CD1c-positive myeloid dendritic cell (primary cell): ENCODE measurements at regions not wholly inside any gene's neighbourhood (a gene's known extent, or its start where the extent isn't known, plus 50 kb on each side); places are given as distances from the start of the nearest gene placed in this dataset.

Source experiments
- DNase-seq: peaks from one replicate; pipeline ENCODE4 v3.0.0-alpha.2; 2016; ENCODE audit errors: extremely low spot score

DNA sequence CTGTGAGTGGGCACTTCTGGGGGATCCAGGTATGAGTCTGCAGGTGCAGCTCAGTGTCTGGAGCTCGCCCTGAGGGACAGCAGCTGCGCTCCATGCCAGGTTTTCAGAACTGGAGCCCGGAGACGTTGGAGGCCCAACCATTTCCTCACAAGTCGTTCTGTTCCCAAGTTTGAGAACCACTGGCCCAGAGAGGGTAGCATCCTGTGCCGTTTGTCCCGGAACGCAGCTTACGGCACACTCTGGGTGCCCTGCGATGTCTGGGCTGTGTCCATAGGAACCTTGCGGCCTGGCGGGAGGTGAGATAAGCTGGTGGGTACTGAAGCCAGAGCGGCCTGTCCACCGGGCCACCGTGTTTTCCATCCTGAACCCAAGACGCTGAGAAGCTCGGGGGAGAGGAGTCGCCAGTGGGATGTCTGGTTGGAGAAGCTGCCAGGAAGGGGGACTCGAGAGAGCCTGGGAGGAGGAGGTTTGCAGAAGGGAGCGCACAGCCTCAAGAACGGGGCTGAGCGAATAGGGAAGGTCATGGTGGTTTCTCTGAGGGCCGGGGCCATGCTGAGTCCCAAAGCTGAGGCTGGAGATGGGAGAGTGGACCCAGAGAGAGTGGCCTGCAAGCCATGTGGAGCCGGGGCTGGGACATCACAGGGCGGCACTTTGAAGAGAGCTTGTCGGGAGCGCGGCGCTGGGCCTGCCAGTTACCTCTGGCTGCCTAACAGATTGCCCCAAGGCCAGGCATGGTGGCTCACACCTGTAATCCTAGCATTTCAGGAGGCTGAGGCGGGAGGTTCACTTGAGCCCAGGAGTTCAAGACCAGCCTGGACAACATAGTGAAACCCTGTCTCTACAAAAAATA lies 211.0 kb upstream of the GSE1 start:
- no peak for DNase-seq

- DNase-seq: peak; percentile 12
Observed at GRCh38 chr16:85402910-85403692, 210.0 kb upstream of the GSE1 start.

- no peak for DNase-seq
Observed at GRCh38 chr16:85403693-85404092, 209.4 kb upstream of the GSE1 start.

- DNase-seq: no peak
Observed at GRCh38 chr16:85412911-85413520, 200.1 kb upstream of the GSE1 start.

- no peak for DNase-seq
Observed at GRCh38 chr16:85413691-85414663, 199.1 kb upstream of the GSE1 start.

GRCh38 chr16:85415196-85416090 lies 197.7 kb upstream of the GSE1 start:
- no peak for DNase-seq

DNA sequence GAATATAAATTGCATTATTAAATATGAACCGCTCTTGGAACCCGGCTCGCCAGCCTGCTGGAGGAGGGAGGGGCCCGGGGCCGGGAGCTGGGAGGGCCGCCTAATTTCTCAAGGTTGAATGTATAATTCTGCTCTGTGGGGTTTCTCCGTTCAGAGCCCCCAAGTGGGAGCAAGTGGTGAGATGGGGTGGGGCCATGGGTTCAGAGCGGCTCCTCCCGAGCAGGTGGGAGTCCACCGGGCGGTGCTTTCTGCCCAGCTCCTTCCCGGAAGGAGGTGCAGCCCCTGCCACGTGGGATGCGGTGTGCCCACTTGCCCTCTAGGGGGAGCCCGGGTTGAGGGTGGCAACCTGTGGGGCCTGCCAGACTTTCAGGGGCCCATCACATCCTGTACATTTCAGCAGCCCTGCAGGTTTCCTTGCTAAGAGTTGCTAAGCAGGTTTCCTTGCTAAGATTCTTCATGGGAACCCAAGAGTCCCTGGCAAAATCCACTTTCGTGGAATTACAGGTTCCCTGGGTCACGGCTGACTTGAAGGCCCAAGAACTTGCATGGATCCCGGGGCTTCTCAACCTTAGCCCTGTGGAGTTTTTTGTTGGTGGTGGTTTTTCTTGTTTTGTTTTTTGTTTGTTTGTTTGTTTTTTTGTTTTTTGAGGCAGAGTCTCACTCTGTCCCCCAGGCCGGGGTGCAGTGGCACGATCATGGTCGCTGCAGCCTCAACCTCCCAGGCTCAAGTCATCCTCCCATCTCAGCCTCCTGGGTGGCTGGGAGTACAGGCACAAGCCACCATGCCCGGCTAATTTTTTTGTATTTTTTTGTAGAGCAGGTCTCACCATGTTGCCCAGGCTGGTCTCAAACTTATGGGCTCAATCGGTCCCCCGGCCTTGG lies 196.7 kb upstream of the GSE1 start:
- peak; percentile 73 for DNase-seq

DNA sequence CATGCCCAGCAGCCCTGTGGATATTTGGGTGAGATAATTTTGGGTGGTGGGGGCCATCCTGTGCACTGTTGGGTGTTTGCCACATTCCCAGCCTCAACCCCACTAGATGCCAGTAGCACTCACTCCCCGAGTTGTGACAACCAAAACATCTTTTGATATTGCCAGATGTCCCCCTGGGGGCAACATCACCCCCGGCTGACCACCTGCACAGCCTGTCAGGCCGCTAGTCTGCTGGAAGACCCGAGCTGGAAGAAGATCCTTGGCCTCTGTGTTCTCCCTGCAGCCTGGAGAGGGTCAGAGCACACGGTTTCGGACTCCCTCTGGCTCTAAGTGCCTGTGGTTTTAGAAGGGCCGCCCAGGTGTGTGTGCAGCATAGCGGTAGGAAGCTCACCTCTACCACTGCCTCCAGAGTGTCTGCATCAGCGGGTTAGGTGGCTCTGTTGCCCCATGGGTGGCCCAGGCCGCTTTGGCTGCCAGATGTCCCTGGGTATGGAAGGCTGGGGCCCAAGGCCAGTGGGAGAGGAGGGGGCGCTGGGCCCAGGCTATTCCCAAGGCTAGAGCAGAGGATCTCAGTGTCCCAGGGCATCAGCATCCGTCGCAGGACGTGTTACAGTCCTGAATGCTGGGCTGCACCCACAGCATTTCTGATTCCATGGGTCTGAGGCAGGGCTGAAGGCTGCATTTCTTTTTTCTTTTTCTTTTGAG lies 195.8 kb upstream of the GSE1 start:
- DNase-seq: no peak

DNA sequence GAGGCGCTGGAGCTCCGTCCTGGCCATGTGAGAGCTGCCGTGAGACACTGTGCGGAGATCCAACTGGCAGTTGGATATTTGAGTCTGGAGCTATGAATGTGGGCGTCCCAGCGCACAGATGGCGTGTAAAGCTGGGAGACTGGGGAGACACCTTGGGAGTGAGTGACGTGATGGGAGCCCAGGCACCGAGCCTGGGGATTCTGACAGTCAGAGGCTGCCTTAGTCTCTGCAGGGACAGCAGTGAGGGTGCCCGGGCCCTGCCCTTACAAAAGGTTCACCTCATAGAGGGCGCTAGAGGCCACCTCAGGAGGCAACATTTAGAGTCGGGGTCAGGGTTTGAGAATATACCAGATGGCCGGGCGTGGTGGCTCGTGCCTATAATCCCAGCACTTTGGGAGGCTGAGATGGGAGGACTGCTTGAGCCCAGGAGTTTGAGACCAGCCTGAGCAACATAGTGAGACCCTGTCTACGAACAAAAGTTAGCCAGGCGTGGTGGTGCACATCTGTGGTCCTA lies 194.1 kb upstream of the GSE1 start:
- no peak for DNase-seq

DNA sequence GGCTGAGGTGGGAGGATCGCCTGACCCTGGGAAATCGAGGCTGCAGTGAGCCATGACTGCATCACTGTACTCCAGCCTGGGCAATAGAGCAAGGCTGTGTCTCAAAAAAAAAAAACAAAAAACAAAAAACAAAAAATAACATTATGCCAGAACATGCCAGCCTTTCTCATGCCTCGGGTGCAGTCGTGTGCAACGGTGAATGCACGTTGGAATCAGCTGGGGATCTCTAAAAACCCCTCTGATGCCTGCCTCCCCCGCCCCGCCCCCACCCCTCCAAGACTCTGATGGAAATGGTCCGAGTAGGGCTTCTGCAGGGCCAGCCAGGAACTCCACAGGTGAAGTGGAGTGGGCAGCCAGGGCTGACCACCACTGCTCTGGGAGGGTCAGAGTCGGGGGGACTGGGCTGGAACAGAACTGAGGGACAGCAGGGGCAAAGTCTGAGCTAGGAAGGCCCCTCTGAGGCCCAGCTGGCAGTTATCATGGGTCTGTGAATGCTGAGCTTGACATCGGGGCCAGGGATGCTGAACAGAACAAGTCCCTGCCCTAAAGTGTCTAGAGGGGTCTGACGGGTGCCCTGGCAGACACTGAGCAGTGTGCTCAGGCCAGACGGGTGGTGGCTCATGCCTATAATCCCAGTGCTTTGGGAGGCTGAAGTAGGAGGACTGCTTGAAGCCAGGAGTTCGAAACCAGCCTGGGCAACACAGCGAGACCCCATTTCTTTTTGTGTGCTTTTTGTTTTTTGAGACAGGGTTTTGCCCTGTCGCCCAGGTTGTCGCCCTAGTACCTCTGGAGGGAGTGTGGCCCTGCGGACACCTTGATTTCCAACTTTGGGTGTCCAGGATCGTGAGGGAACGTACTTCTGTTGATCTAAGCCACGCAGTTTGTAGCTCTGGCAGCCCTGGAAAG lies 193.4 kb upstream of the GSE1 start:
- DNase-seq: no peak

DNA sequence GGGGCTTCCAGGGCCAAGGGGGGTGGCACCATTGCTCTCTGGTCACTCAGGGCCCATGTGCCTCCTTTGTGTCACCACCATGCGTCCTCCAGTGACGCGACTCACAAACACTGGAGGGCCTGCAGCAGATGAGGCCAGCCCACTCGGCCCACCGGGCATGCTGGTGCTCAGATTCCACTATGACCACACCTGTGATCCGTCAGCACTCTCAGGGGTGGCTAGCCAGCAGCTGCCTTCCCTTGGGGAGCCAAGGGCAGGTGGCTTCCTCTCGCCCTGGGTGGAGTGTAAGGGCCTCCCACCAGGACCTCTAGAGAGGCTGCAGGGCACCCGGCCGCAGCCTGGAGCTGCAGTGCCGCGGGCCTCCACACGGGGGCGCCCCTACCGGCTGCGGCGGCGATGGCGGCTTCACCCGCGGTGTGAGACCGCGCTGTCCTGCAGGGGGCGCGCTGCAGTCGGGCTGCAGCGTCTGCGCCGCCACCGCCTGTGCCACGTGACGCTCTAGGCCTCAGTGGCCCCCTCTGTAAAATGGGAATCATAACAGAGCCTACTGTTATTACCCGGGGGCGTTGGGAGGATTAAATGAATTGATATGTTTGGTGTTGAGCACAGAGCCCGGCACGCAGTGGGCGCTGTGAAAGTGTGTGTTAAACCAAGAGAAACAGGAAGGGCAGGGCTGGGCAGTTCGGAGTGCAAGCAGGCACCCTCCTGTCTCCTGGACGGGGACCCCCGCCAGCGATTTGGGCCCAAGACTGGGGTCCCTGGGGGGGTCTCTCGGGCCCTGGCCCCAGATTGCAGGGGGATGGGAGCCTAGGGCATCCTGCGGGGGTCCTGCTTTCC lies 192.4 kb upstream of the GSE1 start:
- DNase-seq: peak; percentile 87

DNA sequence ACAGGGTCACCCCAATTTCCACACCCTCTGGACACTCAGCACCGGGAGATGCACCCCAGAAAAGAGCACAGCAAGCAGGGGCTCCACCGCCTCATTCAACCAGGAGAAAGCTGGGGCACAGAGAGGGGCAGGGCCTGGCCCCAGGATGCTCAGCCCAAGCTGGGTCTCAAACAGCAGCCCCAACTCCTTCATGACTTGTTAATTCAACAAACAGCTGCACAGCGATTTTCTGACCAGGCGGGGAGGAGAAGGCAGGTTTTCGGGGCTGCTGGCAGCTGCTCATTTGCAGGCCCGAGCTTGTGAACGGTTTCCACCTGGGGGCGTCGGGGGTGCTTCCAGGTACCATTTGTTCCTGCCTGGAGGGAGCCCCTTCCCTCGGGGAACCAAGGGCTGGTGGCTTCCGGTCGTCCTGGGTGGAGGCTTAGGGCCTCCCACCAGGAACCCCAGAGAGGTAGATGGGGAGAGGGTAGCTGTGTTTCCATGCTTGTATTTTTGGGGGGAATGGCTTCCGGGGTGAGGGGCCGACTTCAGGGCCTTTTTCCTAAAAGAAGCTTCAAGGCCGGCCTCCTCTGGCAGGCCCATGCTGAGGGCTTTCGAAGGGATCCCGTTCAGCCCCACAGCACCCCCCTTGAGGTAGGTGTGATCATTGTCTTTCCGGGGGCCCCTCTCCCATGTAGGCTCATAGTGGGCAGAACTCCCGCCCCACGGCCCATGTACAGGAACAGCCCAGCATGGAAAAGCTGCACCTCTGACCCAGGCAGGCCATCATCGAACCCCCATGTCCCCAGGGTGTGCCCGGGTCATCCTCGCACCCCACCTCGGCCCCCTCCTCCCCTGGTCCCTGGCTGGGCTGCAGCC lies 191.6 kb upstream of the GSE1 start:
- no peak for DNase-seq

GRCh38 chr16:85422196-85422631 lies 190.9 kb upstream of the GSE1 start:
- DNase-seq: peak; percentile 21

DNA sequence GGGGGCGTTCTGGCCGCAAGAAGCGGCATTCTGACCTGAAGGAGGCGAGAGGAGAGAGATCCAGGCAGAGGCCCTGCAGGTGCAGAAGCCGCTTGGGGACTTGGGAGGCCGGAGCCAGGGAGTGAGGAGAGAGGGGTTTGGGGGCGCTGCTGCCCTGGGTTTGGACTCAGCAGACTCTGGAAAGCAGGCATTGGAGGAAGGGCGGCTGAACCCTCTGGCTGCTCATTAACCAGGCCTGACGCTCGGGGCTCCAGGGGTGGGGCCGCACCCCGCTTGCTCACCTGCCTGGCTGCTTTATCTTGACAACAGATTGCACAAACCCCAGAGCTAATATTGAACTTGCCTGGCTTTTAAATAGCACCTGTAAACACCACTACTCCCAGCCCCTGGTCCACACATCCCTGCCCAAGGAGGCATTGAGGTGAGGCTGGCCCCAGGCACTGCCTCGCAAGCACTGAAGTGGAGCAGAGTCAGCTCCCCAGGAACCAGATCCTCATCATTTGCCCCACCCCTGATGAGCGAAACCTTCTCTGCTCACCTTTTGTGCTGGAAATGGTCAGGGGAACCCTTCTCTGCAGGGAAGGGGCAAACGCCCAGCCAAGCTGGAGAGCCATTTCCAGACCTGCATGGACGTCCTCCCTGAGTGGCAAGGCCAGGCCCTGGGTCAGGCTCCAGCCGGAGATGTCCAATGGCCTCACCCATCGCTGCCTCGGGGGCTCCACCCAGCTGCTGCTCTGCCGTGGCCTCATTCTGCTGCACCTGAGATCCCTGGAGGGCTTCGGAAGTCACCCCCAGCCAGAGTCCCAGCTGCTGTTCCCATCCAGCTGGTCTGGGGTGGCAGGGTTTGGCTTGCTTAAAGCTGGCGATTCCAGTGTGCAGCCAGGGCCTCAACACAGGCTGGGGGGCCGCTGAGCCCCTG lies 190.2 kb upstream of the GSE1 start:
- DNase-seq: no peak
